Parathyroid adenoma (tissue), 2 donors: ENCODE measurements at regions not wholly inside any gene's neighbourhood (a gene's known extent, or its start where the extent isn't known, plus 50 kb on each side); places are given as distances from the start of the nearest gene placed in this dataset.
"Not testable (repeated sequence)": the region's sequence is repeated elsewhere in the genome, so short reads cannot be mapped to it uniquely, and the experiment has no call there.

Experiments used
- H2AFZ ChIP-seq: fragments of 300-600 bp; sonication (generic); one replicate; pipeline ENCODE4 v1.7.0; 2017; ENCODE audit warnings: antibody characterized with exemption, mild to moderate bottlenecking
- H3K27ac ChIP-seq: fragments of 300-600 bp; sonication (generic); one replicate; pipeline ENCODE4 v1.7.0; 2017
- H3K27me3 ChIP-seq: fragments of 300-600 bp; sonication (generic); one replicate; pipeline ENCODE4 v1.7.0; 2017; ENCODE audit warnings: low read length; ENCODE audit not compliant: control insufficient read depth, insufficient read depth
- H3K36me3 ChIP-seq: fragments of 300-600 bp; sonication (generic); one replicate; pipeline ENCODE4 v1.7.0; 2017; ENCODE audit warnings: low read length; ENCODE audit not compliant: control insufficient read depth, insufficient read depth
- H3K4me1 ChIP-seq: fragments of 300-600 bp; sonication (generic); one replicate; pipeline ENCODE4 v1.7.0; 2017; ENCODE audit warnings: control low read depth
- H3K4me2 ChIP-seq: fragments of 300-600 bp; sonication (generic); one replicate; pipeline ENCODE4 v1.7.0; 2017; ENCODE audit warnings: low read length
- H3K4me3 ChIP-seq: fragments of 300-600 bp; sonication (generic); one replicate; pipeline ENCODE4 v1.7.0; 2017; ENCODE audit warnings: low read depth, low read length
- H3K79me2 ChIP-seq: fragments of 300-600 bp; sonication (generic); one replicate; pipeline ENCODE4 v1.7.0; 2017; ENCODE audit warnings: control low read depth
- H3K9ac ChIP-seq: fragments of 300-600 bp; sonication (generic); one replicate; pipeline ENCODE4 v1.7.0; 2017; ENCODE audit warnings: mild to moderate bottlenecking
- H3K9me3 ChIP-seq: fragments of 300-600 bp; sonication (generic); one replicate; pipeline ENCODE4 v1.7.0; 2017; ENCODE audit warnings: low read length; ENCODE audit not compliant: control insufficient read depth
- TF ChIP-seq, protein P1 (sequence below): fragments of 300-600 bp; sonication (generic); IDR thresholded peaks from one replicate; pipeline ENCODE4 v1.7.0; 2017; ENCODE audit warnings: antibody characterized with exemption, mild to moderate bottlenecking
- donor health status: primary hyperparathyroidism.

DNA sequence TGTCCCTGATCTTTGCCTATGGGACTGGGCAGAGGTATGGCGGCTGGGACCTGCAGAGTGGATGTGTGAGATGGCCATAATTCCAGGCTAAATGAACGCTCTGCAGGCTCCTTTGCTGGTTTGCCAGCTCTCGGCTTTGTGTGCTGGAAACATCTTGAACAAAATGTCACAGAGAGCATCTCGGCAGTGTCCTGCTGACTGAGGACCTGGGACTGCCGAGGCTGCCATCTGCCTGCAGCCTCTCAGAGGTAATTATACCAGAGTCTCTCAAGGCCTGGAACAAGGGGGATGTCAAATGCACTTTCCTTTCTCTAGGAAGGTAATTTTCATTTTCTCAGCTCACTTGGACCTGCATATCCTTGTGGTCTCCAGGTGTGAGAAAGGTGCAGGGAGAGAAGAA, 354.2 kb downstream of the PDCD6IP start:
- H2AFZ ChIP-seq: no peak overlapping the region
- H3K9me3 ChIP-seq: no peaks in the 10 kb centered on the region

DNA sequence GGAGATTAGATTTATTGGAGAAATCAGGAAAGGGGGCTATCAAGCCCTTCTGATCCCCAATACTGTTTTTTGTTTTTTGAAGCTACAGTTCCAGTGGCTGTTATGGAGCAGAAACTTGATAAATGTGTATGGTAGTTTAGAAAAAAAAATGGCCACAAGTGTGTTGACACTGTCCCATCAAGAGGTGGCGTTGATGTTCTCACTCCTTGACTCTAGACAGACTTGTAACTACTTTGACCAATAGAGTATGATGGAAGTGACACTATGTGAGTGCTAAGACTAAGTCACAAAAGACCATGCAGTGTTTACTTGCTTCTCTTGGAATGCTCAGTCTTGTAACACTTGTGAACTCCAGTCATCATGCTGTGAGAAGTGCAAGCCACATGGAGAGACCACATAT, 356.7 kb downstream of the PDCD6IP start:
- TF ChIP-seq, protein P1, sequence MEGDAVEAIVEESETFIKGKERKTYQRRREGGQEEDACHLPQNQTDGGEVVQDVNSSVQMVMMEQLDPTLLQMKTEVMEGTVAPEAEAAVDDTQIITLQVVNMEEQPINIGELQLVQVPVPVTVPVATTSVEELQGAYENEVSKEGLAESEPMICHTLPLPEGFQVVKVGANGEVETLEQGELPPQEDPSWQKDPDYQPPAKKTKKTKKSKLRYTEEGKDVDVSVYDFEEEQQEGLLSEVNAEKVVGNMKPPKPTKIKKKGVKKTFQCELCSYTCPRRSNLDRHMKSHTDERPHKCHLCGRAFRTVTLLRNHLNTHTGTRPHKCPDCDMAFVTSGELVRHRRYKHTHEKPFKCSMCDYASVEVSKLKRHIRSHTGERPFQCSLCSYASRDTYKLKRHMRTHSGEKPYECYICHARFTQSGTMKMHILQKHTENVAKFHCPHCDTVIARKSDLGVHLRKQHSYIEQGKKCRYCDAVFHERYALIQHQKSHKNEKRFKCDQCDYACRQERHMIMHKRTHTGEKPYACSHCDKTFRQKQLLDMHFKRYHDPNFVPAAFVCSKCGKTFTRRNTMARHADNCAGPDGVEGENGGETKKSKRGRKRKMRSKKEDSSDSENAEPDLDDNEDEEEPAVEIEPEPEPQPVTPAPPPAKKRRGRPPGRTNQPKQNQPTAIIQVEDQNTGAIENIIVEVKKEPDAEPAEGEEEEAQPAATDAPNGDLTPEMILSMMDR: no peak
- Histone ChIP-seq H3K27ac (no peak overlapping the region), H3K27me3 (no peaks in the 10 kb centered on the region), H3K4me2 (no peak overlapping the region), H3K4me1 (no peaks in the 10 kb centered on the region), H3K4me3 (no peak overlapping the region), H3K9ac (no peak overlapping the region), H3K79me2 (no peaks in the 10 kb centered on the region), H2AFZ (no peak overlapping the region), H3K36me3 (no peaks in the 10 kb centered on the region), H3K9me3 (no peaks in the 10 kb centered on the region)

More for the DNA sequence above, 354.2 kb downstream of the PDCD6IP start:
- no peaks in the 10 kb centered on the region for H3K79me2 ChIP-seq
- H3K4me3 ChIP-seq: no peak overlapping the region
- H3K9ac ChIP-seq: no peak overlapping the region
- no peaks in the 10 kb centered on the region for H3K36me3 ChIP-seq
- H3K4me2 ChIP-seq: no peak overlapping the region
- H3K4me1 ChIP-seq: no peaks in the 10 kb centered on the region
- no peaks in the 10 kb centered on the region for H3K27me3 ChIP-seq
- TF ChIP-seq, protein P1: no peak
- no peak overlapping the region for H3K27ac ChIP-seq

DNA sequence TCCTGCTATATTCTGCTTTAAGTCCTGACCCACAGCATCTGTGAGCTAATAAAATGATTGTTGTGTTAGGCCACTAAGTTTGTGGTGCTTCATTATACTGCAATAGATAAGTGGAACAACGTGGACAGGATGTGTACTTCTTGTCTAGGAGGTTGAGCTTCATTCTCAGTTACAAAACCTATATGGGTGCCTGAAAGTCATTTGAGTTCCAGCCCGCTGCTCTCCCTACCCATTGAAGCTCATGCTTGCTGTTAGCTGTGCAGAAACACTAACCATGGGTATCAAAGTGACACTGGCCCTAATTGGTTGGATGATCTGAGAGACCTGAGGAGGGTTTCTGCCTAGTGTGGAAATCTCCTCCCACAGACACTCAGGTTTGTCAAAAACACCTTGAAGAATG, 357.2 kb downstream of the PDCD6IP start:
- no peak overlapping the region for H3K27ac ChIP-seq
- H3K36me3 ChIP-seq: no peaks in the 10 kb centered on the region
- no peak overlapping the region for H2AFZ ChIP-seq
- no peaks in the 10 kb centered on the region for H3K27me3 ChIP-seq
- no peak overlapping the region for H3K4me3 ChIP-seq
- no peak overlapping the region for H3K9ac ChIP-seq
- no peaks in the 10 kb centered on the region for H3K4me1 ChIP-seq
- TF ChIP-seq, protein P1: no peak
- H3K9me3 ChIP-seq: no peaks in the 10 kb centered on the region
- H3K4me2 ChIP-seq: no peak overlapping the region
- H3K79me2 ChIP-seq: no peaks in the 10 kb centered on the region

DNA sequence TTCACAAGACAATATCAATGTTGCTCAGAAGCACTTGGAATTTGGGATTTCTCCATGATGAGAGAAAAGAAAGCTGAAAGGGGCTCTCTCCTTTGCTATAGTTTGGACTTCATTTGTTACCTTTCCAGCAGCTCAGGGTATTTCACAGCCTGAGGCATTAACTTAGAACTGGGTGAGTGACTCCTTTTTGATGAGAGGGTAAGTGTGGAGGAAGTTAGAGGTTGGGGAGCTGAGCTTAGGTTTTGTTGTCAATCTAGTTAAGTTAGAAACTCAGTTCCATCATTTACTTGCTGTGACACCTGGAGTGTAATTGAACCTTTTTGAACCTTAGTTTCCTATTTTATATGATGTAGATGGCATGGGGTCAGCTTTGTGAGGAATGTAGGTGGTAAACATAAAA, 359.1 kb downstream of the PDCD6IP start:
- H3K27me3 ChIP-seq: no peaks in the 10 kb centered on the region
- no peaks in the 10 kb centered on the region for H3K4me1 ChIP-seq
- H2AFZ ChIP-seq: no peak overlapping the region
- H3K36me3 ChIP-seq: no peaks in the 10 kb centered on the region
- TF ChIP-seq, protein P1: no peak
- H3K4me2 ChIP-seq: no peak overlapping the region
- H3K9me3 ChIP-seq: no peaks in the 10 kb centered on the region
- no peaks in the 10 kb centered on the region for H3K79me2 ChIP-seq
- H3K9ac ChIP-seq: no peak overlapping the region
- H3K4me3 ChIP-seq: no peak overlapping the region
- no peak overlapping the region for H3K27ac ChIP-seq

DNA sequence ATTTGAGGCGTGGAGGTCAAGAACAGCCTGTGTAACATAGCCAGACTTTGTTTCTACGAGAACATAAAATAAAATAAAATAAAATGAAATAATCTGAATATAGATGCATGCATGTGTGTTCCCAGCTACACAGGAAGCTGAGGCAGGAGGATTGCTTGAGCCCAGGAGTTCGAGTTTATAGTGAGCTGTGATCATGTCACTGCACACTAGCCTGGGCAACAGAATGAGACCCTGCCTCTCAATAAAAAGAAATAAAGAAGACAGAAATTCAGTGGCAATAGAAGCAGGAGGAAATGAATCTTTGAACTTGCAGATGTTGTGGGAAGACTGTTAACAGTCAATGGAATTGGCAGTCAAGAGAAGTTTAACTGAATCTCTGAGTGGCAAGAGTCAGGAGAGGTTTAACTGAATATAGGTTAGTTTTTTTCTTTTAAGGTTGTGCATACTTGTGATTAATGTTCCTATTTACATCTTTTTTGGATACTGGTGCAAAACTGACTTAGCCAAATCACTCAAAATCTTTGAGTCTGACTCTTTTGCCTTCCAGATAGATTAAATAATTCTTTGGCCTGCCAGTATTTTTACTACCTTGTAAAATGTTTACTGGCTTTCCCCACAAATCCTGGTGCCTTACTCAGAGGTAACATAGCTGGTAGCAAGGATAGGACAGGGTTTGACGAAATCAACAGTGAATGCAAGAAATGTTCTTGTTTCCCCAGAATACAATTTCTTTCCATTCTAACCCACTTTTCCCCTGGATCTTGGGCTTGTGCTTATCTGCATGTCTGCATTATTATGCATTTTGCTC, 361.4 kb downstream of the PDCD6IP start:
- Histone ChIP-seq H3K4me2 (no peak overlapping the region), H3K79me2 (no peaks in the 10 kb centered on the region), H3K4me1 (no peaks in the 10 kb centered on the region), H3K36me3 (no peaks in the 10 kb centered on the region), H3K27ac (no peak overlapping the region), H3K4me3 (no peak overlapping the region), H2AFZ (no peak overlapping the region), H3K27me3 (no peaks in the 10 kb centered on the region), H3K9ac (no peak overlapping the region), H3K9me3 (no peaks in the 10 kb centered on the region)
- TF ChIP-seq, protein P1: no peak

DNA sequence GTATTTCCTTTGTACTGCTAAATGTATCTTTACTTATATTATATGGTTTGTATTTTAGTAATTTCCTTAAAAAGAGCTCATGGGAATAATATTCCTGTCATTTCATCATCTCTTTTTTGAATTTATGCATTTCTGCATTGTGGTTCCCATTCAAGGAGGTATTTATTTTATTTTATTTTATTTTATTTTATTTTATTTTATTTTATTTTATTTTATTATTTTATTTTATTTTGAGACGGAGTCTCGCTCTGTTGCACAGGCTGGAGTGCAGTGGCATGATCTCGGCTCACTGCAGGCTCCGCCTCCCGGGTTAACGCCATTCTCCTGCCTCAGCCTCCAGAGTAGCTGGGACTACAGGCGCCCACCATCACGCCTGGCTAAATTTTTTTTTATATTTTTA, 371.2 kb downstream of the PDCD6IP start:
- H3K4me2 ChIP-seq, H3K27me3 ChIP-seq, H3K4me1 ChIP-seq, H3K9me3 ChIP-seq, H2AFZ ChIP-seq, H3K36me3 ChIP-seq, H3K79me2 ChIP-seq, H3K9ac ChIP-seq, H3K4me3 ChIP-seq, H3K27ac ChIP-seq: not testable (repeated sequence)
